Epithelial cell of proximal tubule (primary cell): ENCODE measurements at regions not wholly inside any gene's neighbourhood (a gene's known extent, or its start where the extent isn't known, plus 50 kb on each side); places are given as distances from the start of the nearest gene placed in this dataset.
"Not testable (repeated sequence)": the region's sequence is repeated elsewhere in the genome, so short reads cannot be mapped to it uniquely, and the experiment has no call there.

ENCODE experiments used
- DNase-seq: peaks from one replicate; pipeline ENCODE4 v3.0.0-alpha.2; 2011; ENCODE audit warnings: low read depth
- H3K4me3 ChIP-seq: 2 replicates; pipeline ENCODE4 v1.5.1; 2011; ENCODE audit warnings: low read depth, mild to moderate bottlenecking, low read length
- TF ChIP-seq, protein P1 (sequence below): conservative IDR thresholded peaks from 2 replicates; pipeline ENCODE4 v1.5.1; 2012; ENCODE audit warnings: low read depth, mild to moderate bottlenecking, low read length

- DNase-seq, result no peak
- no peak overlapping the region for H3K4me3 ChIP-seq
- TF ChIP-seq, protein P1, sequence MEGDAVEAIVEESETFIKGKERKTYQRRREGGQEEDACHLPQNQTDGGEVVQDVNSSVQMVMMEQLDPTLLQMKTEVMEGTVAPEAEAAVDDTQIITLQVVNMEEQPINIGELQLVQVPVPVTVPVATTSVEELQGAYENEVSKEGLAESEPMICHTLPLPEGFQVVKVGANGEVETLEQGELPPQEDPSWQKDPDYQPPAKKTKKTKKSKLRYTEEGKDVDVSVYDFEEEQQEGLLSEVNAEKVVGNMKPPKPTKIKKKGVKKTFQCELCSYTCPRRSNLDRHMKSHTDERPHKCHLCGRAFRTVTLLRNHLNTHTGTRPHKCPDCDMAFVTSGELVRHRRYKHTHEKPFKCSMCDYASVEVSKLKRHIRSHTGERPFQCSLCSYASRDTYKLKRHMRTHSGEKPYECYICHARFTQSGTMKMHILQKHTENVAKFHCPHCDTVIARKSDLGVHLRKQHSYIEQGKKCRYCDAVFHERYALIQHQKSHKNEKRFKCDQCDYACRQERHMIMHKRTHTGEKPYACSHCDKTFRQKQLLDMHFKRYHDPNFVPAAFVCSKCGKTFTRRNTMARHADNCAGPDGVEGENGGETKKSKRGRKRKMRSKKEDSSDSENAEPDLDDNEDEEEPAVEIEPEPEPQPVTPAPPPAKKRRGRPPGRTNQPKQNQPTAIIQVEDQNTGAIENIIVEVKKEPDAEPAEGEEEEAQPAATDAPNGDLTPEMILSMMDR, result no peak
Measured at GRCh38 chr5:82987188-82987587, 90.0 kb downstream of the TMEM167A start.

GRCh38 chr5:82986404-82986803 is 90.8 kb downstream of the TMEM167A start:
- H3K4me3 ChIP-seq, result no peak overlapping the region
- TF ChIP-seq, protein P1, result no peak
- DNase-seq, result no peak

DNA sequence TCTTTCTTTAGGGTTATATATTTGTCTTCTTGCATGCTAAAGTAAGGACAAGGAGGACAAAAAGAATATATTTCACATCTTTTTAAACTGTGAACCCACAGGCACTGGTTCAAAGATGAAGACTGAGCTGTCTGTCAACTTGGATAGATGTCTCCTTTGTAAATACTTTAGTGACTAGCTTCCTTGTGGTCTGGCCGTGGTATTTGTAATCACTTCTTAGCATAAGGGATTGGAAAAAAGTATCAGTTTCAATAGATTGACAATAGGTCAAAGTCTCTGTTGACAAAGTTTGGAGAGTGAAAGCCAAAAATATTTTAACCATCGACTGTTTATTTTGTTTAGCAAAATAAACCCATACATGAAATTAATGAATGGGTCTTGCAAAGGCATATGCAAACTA is 91.4 kb downstream of the TMEM167A start:
- TF ChIP-seq, protein P1, result no peak
- no peak for DNase-seq
- H3K4me3 ChIP-seq, result no peak overlapping the region

- no peak for DNase-seq
- TF ChIP-seq, protein P1, result no peak
- H3K4me3 ChIP-seq, result no peak overlapping the region
Measured at GRCh38 chr5:82984786-82985735, 92.1 kb downstream of the TMEM167A start.

DNA sequence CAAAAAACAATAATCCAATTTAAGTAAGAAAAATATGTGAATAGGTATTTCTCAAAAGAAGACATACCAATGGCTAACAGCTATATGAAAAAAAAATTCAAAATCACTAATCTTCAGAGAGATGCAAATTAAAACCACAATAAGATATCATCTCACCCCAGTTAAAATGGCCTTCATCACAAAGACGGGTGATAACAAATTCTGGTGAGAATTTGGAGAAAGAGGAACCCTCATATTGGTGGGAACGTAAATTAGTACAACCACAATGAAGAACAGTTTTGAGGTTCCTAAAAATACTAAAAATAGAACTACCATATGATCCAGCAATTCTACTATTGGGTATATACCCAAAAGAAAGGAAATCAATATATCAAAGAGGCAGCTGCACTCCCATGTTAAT is 94.3 kb downstream of the TMEM167A start:
- no peak overlapping the region for H3K4me3 ChIP-seq
- TF ChIP-seq, protein P1, result no peak

DNA sequence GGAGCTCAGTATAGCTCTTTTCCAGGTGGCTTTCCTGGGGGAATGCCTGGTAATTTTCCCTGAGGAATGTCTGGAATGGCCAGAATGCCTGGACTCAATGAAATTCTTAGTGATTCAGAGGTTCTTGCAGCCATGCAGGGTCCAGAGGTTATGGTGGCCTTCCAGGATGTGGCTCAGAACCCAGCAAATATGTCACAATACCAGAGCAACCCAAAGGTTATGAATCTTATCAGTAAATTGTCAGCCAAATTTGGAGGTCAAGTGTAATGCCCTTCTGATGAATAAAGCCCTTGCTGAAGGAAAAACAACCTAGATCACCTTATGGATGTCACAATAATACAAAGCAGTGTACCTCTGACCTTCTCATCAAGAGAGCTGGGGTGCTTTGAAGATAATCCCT is 100.3 kb downstream of the TMEM167A start:
- not testable (repeated sequence) for H3K4me3 ChIP-seq, DNase-seq

More for the DNA sequence above, 94.3 kb downstream of the TMEM167A start:
- no peak for DNase-seq

GRCh38 chr5:82975812-82976211 is 101.4 kb downstream of the TMEM167A start:
- H3K4me3 ChIP-seq, result no peak overlapping the region
- DNase-seq, result no peak
- TF ChIP-seq, protein P1, result no peak
